GM18520 (cell line): ENCODE measurements at regions not wholly inside any gene's neighbourhood (a gene's known extent, or its start where the extent isn't known, plus 50 kb on each side); places are given as distances from the start of the nearest gene placed in this dataset.

ENCODE experiments used
- ATAC-seq: cut with Tn5 transposase; IDR thresholded peaks from one replicate; pipeline ENCODE4 v1.9.1; 2021; ENCODE audit not compliant: unreplicated experiment

DNA sequence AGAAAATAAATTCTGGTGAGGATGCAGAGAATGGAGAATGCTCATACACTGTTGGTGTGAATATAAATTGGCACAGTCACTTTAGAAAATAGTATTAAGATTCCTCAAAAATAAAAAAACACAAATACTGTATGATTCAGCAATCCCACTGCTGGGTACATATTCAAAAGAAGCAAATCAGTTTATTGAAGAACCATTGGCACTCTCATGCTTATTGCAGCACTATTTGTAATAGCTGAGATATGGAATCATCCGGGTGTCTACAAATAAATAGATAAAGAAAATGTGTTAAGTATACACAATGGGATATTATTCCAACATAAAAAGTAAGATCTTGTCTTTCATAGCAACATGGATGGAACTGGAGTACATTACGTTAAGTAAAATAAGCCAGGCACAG, 579.4 kb upstream of the SEL1L start:
- ATAC-seq = no peak

DNA sequence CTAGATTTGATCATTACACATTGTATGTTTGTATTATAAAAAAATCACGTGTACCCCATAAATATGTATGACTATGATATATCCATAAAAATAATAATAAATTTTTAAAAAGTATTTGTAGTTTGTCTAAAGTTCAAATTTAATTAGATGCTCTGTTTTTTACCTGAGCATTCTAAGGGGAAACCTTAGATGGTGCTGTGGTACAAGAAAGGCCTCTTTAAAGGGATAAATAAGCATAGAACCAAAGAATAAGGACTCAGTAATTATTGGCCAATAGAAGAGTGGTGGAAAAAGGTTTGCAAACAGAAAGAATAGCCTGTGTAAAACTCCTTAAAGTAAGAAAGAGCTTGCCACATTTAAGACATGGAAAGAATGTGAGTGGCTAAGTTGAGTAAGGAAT, 580.1 kb upstream of the SEL1L start:
- no peak for ATAC-seq

DNA sequence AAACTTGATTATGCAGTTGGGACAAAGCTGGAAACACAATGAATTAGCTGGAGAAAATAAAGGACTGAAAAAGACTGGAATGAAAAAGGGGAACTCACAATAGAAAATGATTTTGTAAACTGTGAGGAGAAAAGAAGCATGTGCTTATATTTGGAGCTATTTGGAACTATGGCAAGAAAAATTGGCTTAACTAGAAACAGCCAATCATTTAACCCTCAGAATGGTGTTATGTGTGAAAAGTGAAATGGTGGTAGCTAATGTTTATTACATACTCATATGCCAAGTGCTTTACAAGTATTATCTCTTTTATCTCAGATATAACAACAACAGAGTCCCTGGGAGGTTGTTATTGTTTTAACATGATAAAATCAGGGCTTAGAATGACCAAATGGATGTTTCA, 583.1 kb upstream of the SEL1L start:
- no peak for ATAC-seq

DNA sequence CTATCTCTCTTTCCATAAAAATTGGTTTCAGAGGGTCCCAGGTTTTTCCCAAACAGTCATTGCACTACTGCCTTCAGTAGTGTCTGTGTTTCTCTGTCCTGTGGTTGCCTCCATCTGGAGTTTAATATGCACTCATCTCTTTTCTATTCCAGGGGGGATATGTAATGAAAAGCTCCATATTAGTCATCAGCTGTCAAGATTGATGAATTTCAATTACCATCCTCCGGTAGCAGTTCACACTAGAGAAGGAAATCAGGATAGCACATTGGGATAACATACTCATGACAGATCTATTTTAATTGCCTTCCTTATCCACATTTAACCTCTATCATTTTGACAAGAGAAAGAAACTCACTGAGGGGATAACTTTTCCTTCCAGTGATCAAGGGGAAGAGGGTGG, 589.0 kb upstream of the SEL1L start:
- ATAC-seq = no peak

- no peak for ATAC-seq
Observed at GRCh38 chr14:82124511-82124910, 590.9 kb upstream of the SEL1L start.

GRCh38 chr14:82126006-82126405, 592.4 kb upstream of the SEL1L start:
- no peak for ATAC-seq

DNA sequence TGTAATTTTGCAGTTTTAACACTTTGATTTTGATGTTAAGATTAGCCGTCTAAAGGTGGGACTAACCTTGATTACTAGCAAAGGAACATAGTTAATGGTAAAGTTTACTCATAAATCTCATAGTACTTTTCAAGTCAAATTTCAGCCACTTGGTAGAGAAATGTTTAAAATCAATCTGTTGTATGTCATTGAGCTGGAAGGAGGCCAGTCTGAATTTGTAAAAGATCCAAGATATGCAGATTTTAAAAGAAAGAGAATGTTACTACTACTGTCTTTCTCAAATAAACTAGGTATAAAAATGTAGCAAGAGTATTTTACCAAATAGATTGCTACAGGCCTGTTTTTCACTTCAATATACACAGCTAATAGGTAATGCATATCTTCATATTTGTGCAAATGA, 600.8 kb upstream of the SEL1L start:
- ATAC-seq = no peak

DNA sequence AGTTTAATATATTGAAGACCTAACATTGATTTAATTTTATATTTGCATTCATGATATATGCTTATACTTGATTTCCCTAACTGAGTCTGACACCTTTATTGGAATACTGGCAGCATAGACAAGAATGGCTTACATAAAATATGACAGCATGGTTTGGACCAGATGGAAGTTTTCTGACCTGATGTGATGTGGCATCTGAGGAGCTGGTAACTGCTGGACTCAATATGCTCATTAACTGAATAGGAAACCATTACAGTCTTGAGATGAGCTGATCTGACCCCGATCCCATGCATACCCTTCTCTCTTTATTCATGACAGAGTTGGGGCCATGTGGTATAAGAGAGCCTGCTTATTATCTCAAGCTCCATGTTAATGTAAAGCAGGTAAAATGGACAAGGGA, 604.8 kb upstream of the SEL1L start:
- no peak for ATAC-seq

GRCh38 chr14:82146846-82147245, 613.2 kb upstream of the SEL1L start:
- ATAC-seq = no peak

DNA sequence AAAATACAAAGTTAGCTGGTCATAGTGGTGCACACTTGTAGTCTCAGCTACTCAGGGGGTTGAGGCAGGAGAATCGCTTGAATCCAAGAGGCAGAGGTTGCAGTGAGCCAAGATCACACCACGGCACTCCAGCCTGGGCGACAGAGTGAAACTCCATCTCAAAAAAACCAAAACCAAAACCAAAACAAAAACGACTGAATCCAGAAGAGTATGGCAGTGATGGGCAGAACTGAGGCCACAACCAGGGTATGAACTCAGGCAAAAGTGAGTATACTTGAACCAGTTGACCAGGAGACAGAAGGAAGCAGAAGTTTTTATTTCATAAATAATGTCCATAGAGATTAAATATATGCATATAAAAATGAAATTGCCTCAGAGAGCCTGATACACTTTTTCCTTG, 620.0 kb upstream of the SEL1L start:
- no peak for ATAC-seq

GRCh38 chr14:82159624-82160023, 626.0 kb upstream of the SEL1L start:
- ATAC-seq = no peak

DNA sequence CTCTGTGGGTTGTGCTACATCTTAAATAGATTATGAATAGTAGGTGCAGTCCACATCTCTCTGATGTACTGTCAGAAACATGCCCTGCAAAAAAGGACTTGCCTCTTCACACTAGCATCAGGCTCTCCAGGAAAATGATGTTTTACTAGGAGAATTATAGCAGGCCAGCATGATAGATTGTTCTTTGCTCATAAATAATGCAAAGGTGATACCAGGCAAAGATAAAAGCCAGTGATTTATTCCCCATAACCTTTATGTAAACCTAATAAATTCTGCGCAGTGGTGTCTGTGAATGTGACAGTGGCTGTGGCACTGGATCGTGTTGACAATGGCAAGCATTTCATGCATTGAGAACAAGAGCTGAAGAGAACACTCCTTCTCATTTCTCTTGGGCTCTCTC, 646.5 kb upstream of the SEL1L start:
- no peak for ATAC-seq

GRCh38 chr14:82182646-82183045, 649.0 kb upstream of the SEL1L start:
- ATAC-seq = no peak

- no peak for ATAC-seq
Observed at GRCh38 chr14:82190742-82191141, 657.1 kb upstream of the SEL1L start.

- ATAC-seq = no peak
Observed at GRCh38 chr14:82192387-82192786, 658.7 kb upstream of the SEL1L start.

DNA sequence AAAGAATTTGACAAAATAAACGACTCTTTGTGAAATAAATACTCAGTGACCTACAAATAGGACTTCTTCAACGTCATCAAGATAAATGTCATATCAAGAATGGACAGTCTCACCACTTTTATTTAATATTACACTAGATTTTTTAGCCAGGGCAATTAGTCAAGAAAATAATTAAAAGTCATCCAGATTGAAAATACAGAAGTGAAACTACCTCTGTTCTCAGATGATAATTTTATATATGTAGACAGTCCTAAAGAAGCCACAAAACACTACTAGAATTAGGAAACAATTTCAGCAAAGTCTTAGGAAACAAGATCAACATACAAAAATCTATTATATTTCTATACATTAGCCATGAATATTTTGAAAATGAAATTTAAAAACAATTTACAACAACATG, 689.6 kb upstream of the SEL1L start:
- ATAC-seq = no peak

GRCh38 chr14:82224610-82225009, 691.0 kb upstream of the SEL1L start:
- ATAC-seq = no peak

DNA sequence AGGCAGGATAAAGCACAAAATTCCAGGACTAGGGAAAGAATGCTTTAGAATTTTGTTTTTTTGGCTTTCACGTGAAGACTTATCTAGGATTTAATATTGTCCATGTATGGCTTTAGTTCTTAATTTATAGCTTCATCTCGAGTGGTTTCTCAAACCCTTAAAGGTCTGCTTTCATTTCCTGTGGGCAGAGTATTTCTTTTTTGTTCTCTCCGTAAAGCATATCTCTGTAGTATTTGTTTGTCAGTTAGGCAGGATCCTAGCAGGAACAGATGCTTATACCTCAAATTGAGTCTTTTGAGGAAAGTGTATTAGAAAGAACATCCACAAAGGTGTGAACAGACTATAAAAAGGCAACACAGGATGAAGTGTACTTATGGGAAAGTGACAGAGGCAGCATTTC, 697.1 kb upstream of the SEL1L start:
- ATAC-seq = no peak

GRCh38 chr14:82238649-82239048, 705.0 kb upstream of the SEL1L start:
- ATAC-seq = no peak

DNA sequence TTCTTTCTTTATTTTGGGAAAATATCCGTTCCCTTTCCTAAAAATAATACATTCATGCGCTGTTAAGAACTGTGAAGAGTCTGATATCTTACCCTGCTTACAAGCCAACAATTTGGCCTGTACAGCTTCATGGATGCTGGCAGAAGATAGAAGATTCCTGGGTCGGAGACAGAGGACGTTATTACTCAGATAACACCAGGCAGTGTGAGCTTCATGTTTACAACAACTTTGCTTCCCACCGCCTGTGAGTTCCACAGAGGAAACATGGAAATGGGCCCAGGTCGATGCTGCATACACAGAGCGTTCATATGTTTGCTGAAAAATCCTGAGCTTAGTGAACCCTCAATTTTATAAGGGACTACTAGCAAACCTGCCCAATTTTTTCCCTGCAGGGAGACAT, 705.6 kb upstream of the SEL1L start:
- no peak for ATAC-seq

DNA sequence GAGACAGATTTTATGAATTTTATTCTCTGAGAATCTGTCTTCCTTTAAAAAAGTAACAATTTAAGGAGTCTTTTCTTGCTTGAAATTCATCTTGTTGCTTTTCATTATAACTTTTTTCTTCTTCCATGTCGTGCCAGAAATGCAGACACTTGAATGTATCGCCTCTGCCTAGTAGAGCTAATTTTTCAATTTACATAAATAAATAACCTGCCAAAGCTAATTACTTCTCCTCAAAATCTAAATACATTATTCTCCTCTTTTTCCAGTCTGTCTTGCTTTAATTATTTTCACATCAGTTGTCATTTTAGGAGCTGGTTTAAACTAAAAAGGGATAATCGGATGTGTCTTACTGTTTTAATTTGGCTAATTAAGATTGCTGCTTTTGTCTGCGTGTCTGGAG, 711.1 kb upstream of the SEL1L start:
- ATAC-seq = no peak

DNA sequence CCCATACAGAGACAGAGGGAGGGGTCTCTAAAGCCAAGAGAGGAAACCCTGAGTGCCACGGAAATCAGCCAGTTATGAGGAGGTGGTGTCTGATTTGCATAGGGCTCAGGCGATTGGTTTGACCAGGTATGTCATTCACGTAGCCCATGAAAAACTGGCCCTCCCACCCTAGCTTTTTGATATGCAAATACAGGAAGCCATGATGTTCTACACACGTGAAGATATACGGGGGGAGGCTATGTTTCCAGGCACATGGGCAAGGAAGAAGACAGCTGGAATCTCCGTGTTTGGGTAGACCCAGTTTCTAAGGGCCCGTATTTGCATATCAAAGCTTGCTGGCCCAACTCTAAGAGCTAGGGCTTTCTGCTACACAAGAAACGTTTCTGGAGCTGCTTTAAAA, 717.8 kb upstream of the SEL1L start:
- no peak for ATAC-seq

- ATAC-seq = no peak
Observed at GRCh38 chr14:82270286-82270685, 736.6 kb upstream of the SEL1L start.

DNA sequence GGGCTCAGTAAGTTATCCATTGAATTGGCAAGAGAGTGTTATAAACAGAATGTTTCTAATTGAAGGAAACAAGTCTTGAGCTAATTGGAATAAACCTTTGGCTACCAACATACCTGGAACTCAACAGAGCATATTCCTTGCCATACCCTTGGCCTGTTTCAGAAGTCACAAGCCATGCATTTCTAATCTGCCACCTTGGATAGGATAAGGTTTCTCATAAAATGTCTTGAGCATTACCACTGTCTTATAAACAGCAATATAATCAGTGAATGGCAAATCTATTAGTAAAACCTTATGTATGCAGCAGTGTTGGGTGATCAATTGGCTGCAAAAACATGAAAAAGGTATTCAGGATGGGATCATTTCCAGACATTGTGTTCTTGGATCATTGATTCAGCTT, 765.2 kb upstream of the SEL1L start:
- ATAC-seq = no peak
